Activated CD4-positive, alpha-beta memory T cell treated with anti-CD3 and anti-CD28 coated beads for 36 hours (primary cell): ENCODE measurements at regions not wholly inside any gene's neighbourhood (a gene's known extent, or its start where the extent isn't known, plus 50 kb on each side); places are given as distances from the start of the nearest gene placed in this dataset.

Experiments
- CTCF ChIA-PET: fragments of 350-600 bp; sonication (Branson Sonifier 250); formaldehyde crosslinking; loops from one replicate; lab custom pipeline; 2021; ENCODE audit warnings: antibody characterized with exemption, inconsistent platforms; lab: Charles Lee
- POLR2A ChIA-PET: fragments of 350-600 bp; sonication (Branson Sonifier 250); formaldehyde crosslinking; loops from one replicate; lab custom pipeline; 2021; ENCODE audit warnings: antibody characterized with exemption; lab: Charles Lee
- DNase-seq: peaks from one replicate; pipeline ENCODE4 v3.0.0-alpha.2; 2020
- H3K27ac Mint-ChIP-seq: one replicate; pipeline ENCODE4 v1.8.0; 2021; ENCODE audit warnings: mixed read lengths
- H3K27me3 Mint-ChIP-seq: one replicate; pipeline ENCODE4 v1.8.0; 2021; ENCODE audit warnings: mixed read lengths
- H3K36me3 Mint-ChIP-seq: one replicate; pipeline ENCODE4 v1.8.0; 2021; ENCODE audit warnings: mixed read lengths
- H3K4me1 Mint-ChIP-seq: one replicate; pipeline ENCODE4 v1.8.0; 2021; ENCODE audit warnings: low read depth, mixed read lengths
- H3K4me3 Mint-ChIP-seq: one replicate; pipeline ENCODE4 v1.8.0; 2021; ENCODE audit warnings: mild to moderate bottlenecking, mixed read lengths
- H3K9me3 Mint-ChIP-seq: one replicate; pipeline ENCODE4 v1.8.0; 2021; ENCODE audit warnings: mixed read lengths
- intact Hi-C: fragments of 100-400 bp; cut with micrococcal nuclease; formaldehyde crosslinking; loops from one replicate; pipeline ENCODE4 v1.15.1; 2023

DNA sequence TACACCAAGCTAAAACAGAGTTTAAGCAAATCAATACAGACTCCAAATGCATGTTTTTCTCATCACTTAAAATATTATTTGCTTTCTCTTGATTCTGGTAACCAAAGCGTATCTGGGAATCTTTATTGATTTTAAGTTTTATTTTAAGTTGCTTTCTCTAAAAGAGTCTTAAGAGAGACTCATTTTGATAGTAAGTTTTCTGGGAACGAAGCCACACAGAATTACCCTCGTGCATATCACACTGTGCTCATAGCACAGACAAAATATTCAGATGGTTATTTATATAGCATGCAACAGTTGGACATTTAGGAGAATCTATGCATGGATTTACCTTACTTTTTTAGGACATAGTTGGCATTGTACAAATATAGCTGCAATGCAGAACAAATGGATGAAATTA lies 597.5 kb upstream of the NRXN1 start:
- Mint-ChIP-seq H3K4me1 (no peaks in the 10 kb centered on the region), H3K27ac (no peak overlapping the region), H3K9me3 (peaks cover 11% of the 10 kb centered on the region), H3K27me3 (no peaks in the 10 kb centered on the region), H3K4me3 (no peak overlapping the region), H3K36me3 (no peaks in the 10 kb centered on the region)
- intact Hi-C loops: no loop called here
- no peak for DNase-seq
- CTCF ChIA-PET: no interaction called here
- POLR2A ChIA-PET: no interaction called here

DNA sequence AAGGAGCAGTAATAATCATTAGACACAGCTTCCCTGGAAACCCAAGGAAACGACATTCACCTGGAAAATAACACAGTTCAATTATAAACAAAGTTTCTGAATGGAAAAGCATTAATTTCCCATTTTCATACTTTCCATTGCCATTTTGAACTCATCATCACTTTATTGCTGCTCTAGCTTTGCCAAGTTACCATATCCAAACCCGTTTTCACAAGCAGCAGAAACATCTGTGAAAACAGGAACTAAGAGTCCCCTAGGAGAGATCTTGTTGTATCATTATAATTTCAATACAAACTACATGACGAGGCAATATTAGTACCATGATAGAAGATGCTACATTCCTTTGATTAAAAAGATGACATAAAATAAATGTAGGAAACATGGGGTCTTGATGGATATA lies 597.0 kb upstream of the NRXN1 start:
- Mint-ChIP-seq H3K4me3 (no peak overlapping the region), H3K36me3 (no peaks in the 10 kb centered on the region), H3K4me1 (no peaks in the 10 kb centered on the region), H3K27me3 (no peaks in the 10 kb centered on the region), H3K9me3 (peaks cover 8% of the 10 kb centered on the region), H3K27ac (no peak overlapping the region)
- intact Hi-C loops: no loop called here
- POLR2A ChIA-PET: no interaction called here
- CTCF ChIA-PET: no interaction called here
- DNase-seq: no peak

DNA sequence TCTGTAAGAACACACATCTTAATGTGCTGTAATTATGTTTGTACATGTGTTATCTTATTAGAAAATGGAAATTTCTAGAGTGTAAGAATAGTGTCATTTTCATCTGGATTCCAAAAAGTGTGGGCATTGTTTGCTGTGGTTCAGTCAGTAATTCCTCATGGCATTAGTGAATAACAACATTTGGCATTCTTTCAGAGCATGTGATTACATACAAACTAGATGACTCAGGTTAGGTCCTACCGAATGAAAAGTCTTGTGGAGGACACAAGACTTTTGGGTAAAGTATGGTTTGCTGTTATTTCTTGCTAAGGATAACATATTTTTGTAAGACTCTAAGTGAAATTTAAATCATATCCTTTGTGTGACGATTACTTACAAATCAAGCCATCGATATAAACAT lies 593.1 kb upstream of the NRXN1 start:
- CTCF ChIA-PET: no interaction called here
- Mint-ChIP-seq H3K4me1 (no peaks in the 10 kb centered on the region), H3K27ac (no peak overlapping the region), H3K4me3 (no peak overlapping the region), H3K36me3 (no peaks in the 10 kb centered on the region), H3K27me3 (no peaks in the 10 kb centered on the region), H3K9me3 (peaks cover 24% of the 10 kb centered on the region)
- DNase-seq: no peak
- POLR2A ChIA-PET: no interaction called here
- intact Hi-C loops: no loop called here

DNA sequence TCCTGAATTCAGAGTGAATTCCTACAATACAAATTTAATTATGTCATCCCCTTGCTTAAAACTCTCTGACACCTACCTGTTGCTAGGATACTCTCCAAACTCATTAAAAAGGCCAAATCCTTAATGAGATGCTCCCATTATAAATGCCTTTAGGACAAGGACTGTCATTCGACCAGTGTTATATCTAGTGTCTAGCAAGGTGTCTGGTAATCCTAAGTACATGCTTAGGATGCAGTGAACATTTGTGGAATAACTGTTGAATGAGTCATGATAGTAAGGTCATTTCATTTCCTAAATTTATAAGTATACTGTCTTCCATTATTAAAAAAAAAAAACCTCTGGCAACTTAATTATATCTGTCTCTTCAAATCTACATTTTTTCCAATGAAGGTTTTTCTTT lies 588.9 kb upstream of the NRXN1 start:
- intact Hi-C loops: no loop called here
- no peaks in the 10 kb centered on the region for H3K36me3 Mint-ChIP-seq
- peaks cover 30% of the 10 kb centered on the region for H3K9me3 Mint-ChIP-seq
- no peak overlapping the region for H3K4me3 Mint-ChIP-seq
- no peaks in the 10 kb centered on the region for H3K4me1 Mint-ChIP-seq
- ChIA-PET CTCF (no interaction called here), POLR2A (no interaction called here)
- H3K27me3 Mint-ChIP-seq: no peaks in the 10 kb centered on the region
- no peak for DNase-seq
- no peak overlapping the region for H3K27ac Mint-ChIP-seq

DNA sequence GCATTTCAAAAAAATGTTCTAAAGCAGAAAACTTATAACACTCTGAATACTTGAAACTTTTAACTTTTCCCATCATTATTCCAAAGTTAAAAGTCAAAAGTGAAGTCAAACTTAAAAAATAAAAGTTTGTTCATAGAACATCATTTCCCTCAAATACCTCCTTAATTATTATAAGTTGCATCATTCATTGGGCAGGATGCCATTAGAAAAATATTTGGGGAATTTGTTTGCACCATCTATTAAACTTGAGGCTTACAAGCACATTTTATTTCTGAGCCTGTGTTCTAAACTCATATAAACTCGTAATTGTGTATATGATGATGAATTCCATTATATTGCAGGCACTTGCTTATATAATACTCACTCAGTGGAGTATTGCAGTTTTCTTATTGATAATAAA lies 588.0 kb upstream of the NRXN1 start:
- H3K4me1 Mint-ChIP-seq: no peaks in the 10 kb centered on the region

DNA sequence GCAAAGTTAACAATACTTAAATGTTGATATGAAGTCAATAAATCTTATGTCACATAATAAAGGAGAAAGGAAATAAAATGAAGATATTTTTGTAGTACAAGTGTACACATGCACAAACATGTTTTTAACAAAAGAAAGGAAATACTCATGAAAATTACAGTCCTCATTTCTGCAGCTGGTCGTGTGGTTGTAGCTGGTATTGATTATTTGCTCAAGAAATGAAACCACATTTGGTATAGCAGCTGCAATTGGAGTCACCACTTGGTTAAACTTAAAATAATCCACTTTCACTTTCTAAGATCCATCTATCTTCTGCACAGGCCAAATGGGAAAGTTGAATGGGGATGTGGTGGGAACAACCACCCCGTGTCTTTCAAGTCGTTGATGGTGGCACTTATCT lies 580.5 kb upstream of the NRXN1 start:
- Mint-ChIP-seq H3K4me3 (no peak overlapping the region), H3K27me3 (no peaks in the 10 kb centered on the region), H3K27ac (no peak overlapping the region), H3K4me1 (no peaks in the 10 kb centered on the region), H3K9me3 (peaks cover 47% of the 10 kb centered on the region), H3K36me3 (no peaks in the 10 kb centered on the region)
- POLR2A ChIA-PET: no interaction called here
- DNase-seq: no peak
- CTCF ChIA-PET: no interaction called here
- intact Hi-C loops: no loop called here

More for the DNA sequence above, 588.0 kb upstream of the NRXN1 start:
- ChIA-PET POLR2A (no interaction called here), CTCF (no interaction called here)
- intact Hi-C loops: no loop called here
- H3K36me3 Mint-ChIP-seq: no peaks in the 10 kb centered on the region
- H3K9me3 Mint-ChIP-seq: peaks cover 36% of the 10 kb centered on the region
- no peak for DNase-seq
- no peak overlapping the region for H3K4me3 Mint-ChIP-seq
- no peaks in the 10 kb centered on the region for H3K27me3 Mint-ChIP-seq
- H3K27ac Mint-ChIP-seq: no peak overlapping the region

DNA sequence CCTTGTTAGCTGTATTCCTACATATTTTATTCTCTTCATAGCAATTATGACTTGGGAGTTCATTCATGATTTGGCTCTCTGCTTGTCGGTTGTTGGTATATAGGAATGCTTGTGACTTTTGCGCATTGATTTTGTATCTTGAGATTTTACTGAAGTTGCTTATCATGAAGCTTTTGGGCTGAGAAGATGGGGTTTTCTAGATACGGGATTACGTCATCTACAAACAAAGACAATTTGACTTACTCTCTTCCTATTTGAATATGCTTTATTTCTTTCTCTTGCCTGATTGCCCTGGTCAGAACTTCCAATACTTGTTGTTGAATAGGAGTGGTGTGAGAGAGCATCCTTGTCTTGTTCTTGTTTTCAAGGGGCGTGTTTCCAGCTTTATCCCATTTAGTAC lies 569.8 kb upstream of the NRXN1 start:
- CTCF ChIA-PET: no interaction called here
- Mint-ChIP-seq H3K9me3 (peaks cover 54% of the 10 kb centered on the region), H3K4me1 (no peaks in the 10 kb centered on the region), H3K27me3 (no peaks in the 10 kb centered on the region), H3K36me3 (no peaks in the 10 kb centered on the region), H3K4me3 (no peak overlapping the region), H3K27ac (no peak overlapping the region)
- no peak for DNase-seq
- POLR2A ChIA-PET: no interaction called here
- intact Hi-C loops: no loop called here

DNA sequence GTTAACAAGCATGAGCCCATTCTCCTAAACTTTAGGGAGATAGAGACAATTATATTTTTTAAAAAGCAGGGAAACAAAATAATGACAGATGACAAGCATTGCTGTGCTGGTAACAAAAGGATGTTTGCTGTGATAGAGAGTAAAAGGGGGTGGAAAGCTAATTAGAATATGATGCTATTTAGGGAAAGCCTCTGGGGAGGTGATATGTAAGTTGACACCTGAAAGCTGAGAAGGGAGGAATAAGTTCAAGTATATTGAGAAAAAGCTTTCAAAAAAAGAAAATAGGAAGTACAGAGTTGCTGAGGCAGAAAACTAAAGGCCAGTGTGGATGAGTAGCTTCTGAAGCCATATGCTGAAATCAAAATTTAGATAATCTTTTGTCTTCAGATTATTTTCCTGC lies 565.2 kb upstream of the NRXN1 start:
- POLR2A ChIA-PET: no interaction called here
- CTCF ChIA-PET: no interaction called here
- DNase-seq: no peak
- Mint-ChIP-seq H3K4me1 (no peaks in the 10 kb centered on the region), H3K36me3 (no peaks in the 10 kb centered on the region), H3K4me3 (no peak overlapping the region), H3K27ac (no peak overlapping the region), H3K9me3 (peaks cover 33% of the 10 kb centered on the region), H3K27me3 (no peaks in the 10 kb centered on the region)
- intact Hi-C loops: no loop called here

DNA sequence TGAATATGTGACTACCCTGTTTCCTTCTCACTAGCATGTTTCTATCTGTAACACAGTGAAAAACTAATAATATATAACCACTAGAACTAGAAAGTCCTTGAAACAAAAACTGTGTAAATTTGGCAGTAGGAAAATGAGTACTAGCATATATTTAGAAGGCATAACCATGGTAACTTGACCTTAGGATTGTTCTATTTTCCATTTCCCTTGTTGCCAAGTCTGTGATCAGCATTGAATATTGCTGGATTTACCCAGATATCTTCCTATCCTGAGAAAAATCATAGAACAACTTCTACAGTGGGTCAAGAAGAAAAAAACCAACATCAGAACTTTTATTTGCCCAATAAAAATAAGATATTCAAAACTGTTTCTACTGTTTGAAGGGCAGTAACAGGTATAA lies 563.9 kb upstream of the NRXN1 start:
- Mint-ChIP-seq H3K9me3 (peaks cover 24% of the 10 kb centered on the region), H3K36me3 (no peaks in the 10 kb centered on the region), H3K27me3 (no peaks in the 10 kb centered on the region), H3K4me3 (no peak overlapping the region), H3K4me1 (no peaks in the 10 kb centered on the region), H3K27ac (no peak overlapping the region)
- DNase-seq: no peak
- ChIA-PET CTCF (no interaction called here), POLR2A (no interaction called here)
- intact Hi-C loops: no loop called here

DNA sequence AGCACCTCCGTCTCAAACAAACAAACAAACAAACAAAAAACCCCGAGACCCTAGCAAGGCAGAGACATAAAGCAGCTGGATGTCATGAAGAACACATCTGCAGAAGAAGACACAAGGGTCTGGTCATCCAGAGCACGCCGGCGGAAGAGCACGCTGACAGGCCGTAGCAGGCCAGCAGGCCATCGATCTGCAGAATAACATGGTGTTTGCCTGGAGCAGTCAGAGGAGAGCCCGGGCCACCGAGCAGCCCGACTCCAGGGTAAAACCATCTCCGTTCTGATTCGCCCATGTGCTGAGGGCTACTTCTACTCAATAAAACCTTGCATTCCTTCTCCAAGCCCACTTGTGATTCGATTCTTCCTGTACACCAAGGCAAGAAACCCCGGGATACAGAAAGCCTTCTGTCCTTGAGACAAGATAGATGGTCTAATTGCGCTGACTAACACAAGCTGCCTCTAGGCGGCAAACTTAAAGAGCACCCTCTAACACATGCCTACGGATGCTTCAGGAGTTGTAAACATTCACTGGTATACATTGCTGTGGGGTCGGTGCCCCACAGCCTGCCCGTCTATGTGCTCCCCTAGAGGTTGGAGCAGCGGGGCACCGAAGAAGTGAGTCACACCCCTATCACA lies 549.8 kb upstream of the NRXN1 start:
- no peak for DNase-seq
- intact Hi-C loops: no loop called here
- no peaks in the 10 kb centered on the region for H3K36me3 Mint-ChIP-seq
- no peaks in the 10 kb centered on the region for H3K4me1 Mint-ChIP-seq
- H3K27me3 Mint-ChIP-seq: no peaks in the 10 kb centered on the region
- H3K9me3 Mint-ChIP-seq: peaks cover 17% of the 10 kb centered on the region
- H3K27ac Mint-ChIP-seq: no peak overlapping the region
- POLR2A ChIA-PET: no interaction called here
- CTCF ChIA-PET: no interaction called here
- no peak overlapping the region for H3K4me3 Mint-ChIP-seq

DNA sequence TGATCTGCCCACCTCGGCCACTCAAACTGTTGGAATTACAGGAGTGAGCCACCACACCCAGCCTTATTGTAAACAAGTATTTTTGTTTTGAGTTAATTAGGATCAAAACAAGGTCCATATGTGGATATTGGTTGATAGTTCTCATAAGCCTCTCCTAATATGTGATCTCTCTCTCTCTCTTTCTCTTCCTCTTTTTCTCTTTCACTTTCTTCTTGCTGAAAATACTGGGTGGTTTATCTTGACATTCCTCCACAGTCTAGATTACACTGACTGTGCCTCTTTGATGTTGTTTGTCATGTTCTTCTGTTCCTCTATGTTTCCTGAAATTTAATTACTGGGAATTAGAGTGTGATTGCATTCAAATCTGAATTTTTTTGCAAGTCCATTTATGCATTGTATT lies 547.5 kb upstream of the NRXN1 start:
- H3K36me3 Mint-ChIP-seq: no peaks in the 10 kb centered on the region
- no peak for DNase-seq
- H3K27me3 Mint-ChIP-seq: no peaks in the 10 kb centered on the region
- H3K4me1 Mint-ChIP-seq: no peaks in the 10 kb centered on the region
- H3K9me3 Mint-ChIP-seq: peaks cover 15% of the 10 kb centered on the region
- intact Hi-C loops: no loop called here
- ChIA-PET CTCF (no interaction called here), POLR2A (no interaction called here)
- no peak overlapping the region for H3K27ac Mint-ChIP-seq
- H3K4me3 Mint-ChIP-seq: no peak overlapping the region

DNA sequence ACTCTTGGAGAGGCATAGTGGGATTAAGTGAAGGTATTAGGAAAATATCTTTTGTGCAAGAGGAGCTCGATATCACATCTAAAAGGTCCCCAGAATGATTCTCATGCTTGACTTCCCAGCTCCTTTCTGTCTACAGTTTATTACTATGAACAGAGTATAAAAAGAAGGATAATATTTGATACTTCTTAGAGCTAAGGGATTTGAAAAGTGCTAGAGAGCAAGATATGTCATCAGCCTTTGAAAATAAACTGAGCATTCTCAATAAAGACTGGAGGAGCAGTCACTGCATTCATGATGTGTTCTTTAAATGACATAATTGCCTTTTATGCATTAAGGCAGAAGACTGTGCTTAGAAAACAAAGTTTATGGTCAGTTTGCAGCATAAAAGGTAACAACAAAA lies 543.2 kb upstream of the NRXN1 start:
- intact Hi-C loops: no loop called here
- POLR2A ChIA-PET: no interaction called here
- no peaks in the 10 kb centered on the region for H3K36me3 Mint-ChIP-seq
- CTCF ChIA-PET: no interaction called here
- H3K4me3 Mint-ChIP-seq: no peak overlapping the region
- H3K4me1 Mint-ChIP-seq: no peaks in the 10 kb centered on the region
- DNase-seq: no peak
- H3K27ac Mint-ChIP-seq: no peak overlapping the region
- no peaks in the 10 kb centered on the region for H3K27me3 Mint-ChIP-seq
- H3K9me3 Mint-ChIP-seq: peaks cover 4% of the 10 kb centered on the region

DNA sequence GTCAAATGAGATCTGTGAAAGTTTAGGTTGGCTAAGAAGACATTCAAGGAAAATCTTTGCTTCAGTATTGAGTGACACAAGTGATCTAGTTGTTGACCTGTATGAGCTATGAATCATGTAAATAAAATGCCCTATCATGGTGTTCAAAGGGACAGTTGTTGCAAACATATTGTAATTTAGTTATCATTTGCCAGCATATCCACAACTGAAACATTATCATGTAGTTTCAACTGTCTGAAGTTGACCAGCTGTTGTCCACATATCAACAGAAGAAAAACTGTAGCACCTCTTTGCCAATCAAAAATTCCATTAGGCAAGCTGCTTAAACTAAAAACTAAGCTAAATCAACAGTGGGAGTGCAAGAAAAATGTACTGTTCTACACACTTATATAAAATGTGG lies 527.1 kb upstream of the NRXN1 start:
- Mint-ChIP-seq H3K36me3 (no peaks in the 10 kb centered on the region), H3K27me3 (no peaks in the 10 kb centered on the region), H3K27ac (no peak overlapping the region), H3K4me1 (no peaks in the 10 kb centered on the region), H3K4me3 (no peak overlapping the region), H3K9me3 (peaks cover 15% of the 10 kb centered on the region)
- POLR2A ChIA-PET: no interaction called here
- no peak for DNase-seq
- intact Hi-C loops: no loop called here
- CTCF ChIA-PET: no interaction called here
